Glomerular visceral epithelial cell (primary cell): ENCODE measurements at regions not wholly inside any gene's neighbourhood (a gene's known extent, or its start where the extent isn't known, plus 50 kb on each side); places are given as distances from the start of the nearest gene placed in this dataset.

Experiments
- DNase-seq: peaks from one replicate; pipeline ENCODE4 v3.0.0-alpha.2; 2016; ENCODE audit errors: extremely low spot score

GRCh38 chr2:41847744-41848441, 199.9 kb upstream of the PKDCC start:
- no peak for DNase-seq

GRCh38 chr2:41851554-41851953, 196.3 kb upstream of the PKDCC start:
- DNase-seq, result no peak

GRCh38 chr2:41853427-41854191, 194.2 kb upstream of the PKDCC start:
- peak; percentile 51 for DNase-seq

- DNase-seq, result peak; percentile 12
These were observed 193.6 kb upstream of the PKDCC start for GRCh38 chr2:41854227-41854626.

- DNase-seq, result no peak
These were observed 190.9 kb upstream of the PKDCC start for GRCh38 chr2:41856946-41857345.

- DNase-seq, result peak; percentile 43
These were observed 188.0 kb upstream of the PKDCC start for GRCh38 chr2:41859615-41860514.

GRCh38 chr2:41863062-41863461, 184.8 kb upstream of the PKDCC start:
- DNase-seq, result no peak

GRCh38 chr2:41865263-41865662, 182.6 kb upstream of the PKDCC start:
- no peak for DNase-seq

- no peak for DNase-seq
These were observed 180.3 kb upstream of the PKDCC start for GRCh38 chr2:41867553-41867952.

- DNase-seq, result peak; percentile 62
These were observed 178.1 kb upstream of the PKDCC start for GRCh38 chr2:41869542-41870264.

GRCh38 chr2:41870265-41870585, 177.6 kb upstream of the PKDCC start:
- DNase-seq, result no peak

GRCh38 chr2:41871080-41871479, 176.7 kb upstream of the PKDCC start:
- DNase-seq, result no peak

- DNase-seq, result peak; percentile 40
These were observed 175.2 kb upstream of the PKDCC start for GRCh38 chr2:41872646-41873045.

- DNase-seq, result no peak
These were observed 174.5 kb upstream of the PKDCC start for GRCh38 chr2:41873102-41874031.

GRCh38 chr2:41877114-41877678, 170.6 kb upstream of the PKDCC start:
- DNase-seq, result no peak

GRCh38 chr2:41878056-41878455, 169.8 kb upstream of the PKDCC start:
- no peak for DNase-seq

- no peak for DNase-seq
These were observed 169.0 kb upstream of the PKDCC start for GRCh38 chr2:41878716-41879234.

GRCh38 chr2:41879235-41879916, 168.4 kb upstream of the PKDCC start:
- no peak for DNase-seq

GRCh38 chr2:41880561-41881243, 167.1 kb upstream of the PKDCC start:
- no peak for DNase-seq
